ENCODE measurements at regions not wholly inside any gene's neighbourhood (a gene's known extent, or its start where the extent isn't known, plus 50 kb on each side); places are given as distances from the start of the nearest gene placed in this dataset.

GRCh38 chr3:59605944-59606534, 556.2 kb upstream of the CFAP20DC start:
- TF ChIP-seq, protein P1, sequence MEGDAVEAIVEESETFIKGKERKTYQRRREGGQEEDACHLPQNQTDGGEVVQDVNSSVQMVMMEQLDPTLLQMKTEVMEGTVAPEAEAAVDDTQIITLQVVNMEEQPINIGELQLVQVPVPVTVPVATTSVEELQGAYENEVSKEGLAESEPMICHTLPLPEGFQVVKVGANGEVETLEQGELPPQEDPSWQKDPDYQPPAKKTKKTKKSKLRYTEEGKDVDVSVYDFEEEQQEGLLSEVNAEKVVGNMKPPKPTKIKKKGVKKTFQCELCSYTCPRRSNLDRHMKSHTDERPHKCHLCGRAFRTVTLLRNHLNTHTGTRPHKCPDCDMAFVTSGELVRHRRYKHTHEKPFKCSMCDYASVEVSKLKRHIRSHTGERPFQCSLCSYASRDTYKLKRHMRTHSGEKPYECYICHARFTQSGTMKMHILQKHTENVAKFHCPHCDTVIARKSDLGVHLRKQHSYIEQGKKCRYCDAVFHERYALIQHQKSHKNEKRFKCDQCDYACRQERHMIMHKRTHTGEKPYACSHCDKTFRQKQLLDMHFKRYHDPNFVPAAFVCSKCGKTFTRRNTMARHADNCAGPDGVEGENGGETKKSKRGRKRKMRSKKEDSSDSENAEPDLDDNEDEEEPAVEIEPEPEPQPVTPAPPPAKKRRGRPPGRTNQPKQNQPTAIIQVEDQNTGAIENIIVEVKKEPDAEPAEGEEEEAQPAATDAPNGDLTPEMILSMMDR (IDR thresholded peaks at IDR 0.05): no peak
- no peak for TF ChIP-seq POLR2A (IDR thresholded peaks at IDR 0.05)

All from heart left ventricle (tissue), 13 donors.